Cardiac fibroblast (primary cell): ENCODE measurements at regions not wholly inside any gene's neighbourhood (a gene's known extent, or its start where the extent isn't known, plus 50 kb on each side); places are given as distances from the start of the nearest gene placed in this dataset.

Experiments used
- DNase-seq, 2 donors: peaks; one replicate each; pipeline versions ENCODE4 v3.0.0 to v3.0.0-alpha.2; 2010; ENCODE audit warnings: low read depth in 2 of 2
- H3K4me3 ChIP-seq, 2 donors: replicated peaks in 1 of 2; 1 replicate in 1 of 2; 2 replicates in 1 of 2; pipeline ENCODE4 v1.5.1; 2011; ENCODE audit warnings: low read depth in 2 of 2, low read length in 2 of 2, mild to moderate bottlenecking in 2 of 2, moderate library complexity in 1 of 2
- CTCF ChIP-seq: IDR thresholded peaks from one replicate; pipeline ENCODE4 v1.5.1; 2011; ENCODE audit warnings: low read depth, mild to moderate bottlenecking, low read length, inconsistent platforms

GRCh38 chr18:67951137-67951536 is 434.6 kb upstream of the DSEL start:
- H3K4me3 ChIP-seq = no peak overlapping the region
- DNase-seq = peak in 1 of 2 donors; percentile 47
- TF ChIP-seq CTCF = no peak

- peak in 1 of 2 donors; percentile 36 for DNase-seq
- no peak overlapping the region for H3K4me3 ChIP-seq
- no peak for TF ChIP-seq CTCF
Observed at GRCh38 chr18:67938660-67939059, 422.1 kb upstream of the DSEL start.

- DNase-seq = no peak
- no peak for TF ChIP-seq CTCF
- no peak overlapping the region for H3K4me3 ChIP-seq
Observed at GRCh38 chr18:67935638-67936037, 419.1 kb upstream of the DSEL start.

GRCh38 chr18:67933271-67933670 is 416.8 kb upstream of the DSEL start:
- no peak for DNase-seq
- no peak for TF ChIP-seq CTCF
- H3K4me3 ChIP-seq = no peak overlapping the region

- no peak overlapping the region for H3K4me3 ChIP-seq
- TF ChIP-seq CTCF = no peak
- DNase-seq = no peak
Observed at GRCh38 chr18:67932271-67932670, 415.8 kb upstream of the DSEL start.

GRCh38 chr18:67926929-67927864 is 410.7 kb upstream of the DSEL start:
- no peak overlapping the region for H3K4me3 ChIP-seq
- no peak for TF ChIP-seq CTCF
- DNase-seq = no peak
